HG02678 (cell line): ENCODE measurements at regions not wholly inside any gene's neighbourhood (a gene's known extent, or its start where the extent isn't known, plus 50 kb on each side); places are given as distances from the start of the nearest gene placed in this dataset.

Experiments used
- ATAC-seq: cut with Tn5 transposase; IDR thresholded peaks from one replicate; pipeline ENCODE4 v1.9.1; 2021; ENCODE audit warnings: mild to moderate bottlenecking, moderate library complexity; ENCODE audit not compliant: unreplicated experiment

- ATAC-seq: no peak
These were observed 348.2 kb downstream of the IRX1 start for GRCh38 chr5:3943859-3944258.

GRCh38 chr5:3944930-3945329, 349.3 kb downstream of the IRX1 start:
- ATAC-seq: no peak

- no peak for ATAC-seq
These were observed 353.2 kb downstream of the IRX1 start for GRCh38 chr5:3948838-3949237.

- no peak for ATAC-seq
These were observed 358.6 kb downstream of the IRX1 start for GRCh38 chr5:3954199-3954598.

- ATAC-seq: no peak
These were observed 359.0 kb downstream of the IRX1 start for GRCh38 chr5:3954633-3955032.

- ATAC-seq: no peak
These were observed 362.0 kb downstream of the IRX1 start for GRCh38 chr5:3957658-3958057.

GRCh38 chr5:3958389-3958788, 362.8 kb downstream of the IRX1 start:
- ATAC-seq: no peak

GRCh38 chr5:3962113-3962512, 366.5 kb downstream of the IRX1 start:
- ATAC-seq: no peak

GRCh38 chr5:3963652-3964051, 368.0 kb downstream of the IRX1 start:
- no peak for ATAC-seq

GRCh38 chr5:3980156-3980555, 384.5 kb downstream of the IRX1 start:
- no peak for ATAC-seq

- ATAC-seq: no peak
These were observed 392.2 kb downstream of the IRX1 start for GRCh38 chr5:3987867-3988266.

- no peak for ATAC-seq
These were observed 398.3 kb downstream of the IRX1 start for GRCh38 chr5:3993856-3994473.

GRCh38 chr5:3994628-3995027, 399.0 kb downstream of the IRX1 start:
- ATAC-seq: no peak

GRCh38 chr5:3995954-3996619, 400.5 kb downstream of the IRX1 start:
- ATAC-seq: no peak

GRCh38 chr5:3996707-3997336, 401.2 kb downstream of the IRX1 start:
- no peak for ATAC-seq

- ATAC-seq: no peak
These were observed 402.0 kb downstream of the IRX1 start for GRCh38 chr5:3997670-3998069.

GRCh38 chr5:3999929-4000328, 404.3 kb downstream of the IRX1 start:
- ATAC-seq: no peak

- no peak for ATAC-seq
These were observed 405.4 kb downstream of the IRX1 start for GRCh38 chr5:4001004-4001403.

GRCh38 chr5:4001758-4002533, 406.3 kb downstream of the IRX1 start:
- ATAC-seq: no peak

- ATAC-seq: no peak
These were observed 409.7 kb downstream of the IRX1 start for GRCh38 chr5:4005335-4005734.

GRCh38 chr5:4007001-4007400, 411.4 kb downstream of the IRX1 start:
- no peak for ATAC-seq

GRCh38 chr5:4011943-4012342, 416.3 kb downstream of the IRX1 start:
- ATAC-seq: no peak
